ENCODE measurements at regions not wholly inside any gene's neighbourhood (a gene's known extent, or its start where the extent isn't known, plus 50 kb on each side); places are given as distances from the start of the nearest gene placed in this dataset.

DNA sequence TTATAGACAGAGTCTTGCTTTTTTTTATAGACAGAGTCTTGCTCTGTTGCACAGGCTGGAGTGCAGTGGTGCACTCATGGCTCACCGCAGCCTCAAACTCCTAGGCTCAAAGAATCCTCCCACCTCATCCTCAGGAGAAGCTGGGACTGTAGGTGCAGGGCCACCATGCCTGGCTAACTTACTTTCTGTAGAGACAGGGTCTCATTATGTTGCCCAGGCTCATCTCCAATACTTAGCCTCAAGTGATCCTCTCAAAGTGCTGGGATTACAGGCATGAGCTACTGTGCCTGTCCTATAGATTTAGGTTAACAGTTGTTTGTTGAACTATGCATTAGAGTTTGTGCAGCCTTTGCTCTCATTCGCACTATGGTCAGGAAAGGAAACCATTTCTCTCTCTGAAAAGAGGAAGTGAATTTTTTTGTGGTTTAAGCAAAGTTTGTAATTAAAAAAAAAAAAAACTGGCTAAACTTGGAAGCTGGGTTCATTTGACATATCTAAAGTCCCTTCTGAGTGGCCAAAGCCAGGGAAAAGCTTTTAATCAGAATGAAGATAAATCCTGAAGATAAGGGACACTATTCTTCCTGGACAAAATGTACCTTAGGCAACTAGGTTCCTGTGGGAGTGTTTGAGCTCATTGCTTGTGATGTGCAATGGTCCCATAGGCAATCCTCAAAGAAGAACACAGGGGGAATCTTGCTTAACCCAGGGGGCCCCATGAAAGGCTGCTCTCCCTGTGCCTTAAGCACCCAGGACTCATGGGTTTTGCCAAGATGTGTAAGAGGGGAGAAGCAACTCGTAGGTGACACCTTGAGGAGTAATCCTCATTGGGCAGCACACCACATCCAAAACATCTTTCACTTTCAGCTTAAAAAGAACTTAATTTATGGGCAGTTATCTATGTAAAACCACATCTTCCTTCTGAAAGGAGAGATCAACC is 201.7 kb downstream of the MREG start:
- 62 to 78% (median 73%) methylated on average over 3 of the region's 3 CpGs for WGBS, 3 donors
- peak in 1 of 2 donors; percentile 6 for DNase-seq
- no peaks in the 10 kb centered on the region for H3K9me3 ChIP-seq (ENCODE audit: control insufficient read depth in 2 of 2, insufficient read depth in 1 of 2, low read depth in 1 of 2, low read length in 1 of 2)
- H3K27ac ChIP-seq (ENCODE audit: low read depth in 1 of 3, low read length in 2 of 3), result no peak overlapping the region
- no peaks in the 10 kb centered on the region for H3K36me3 ChIP-seq (ENCODE audit: control insufficient read depth in 3 of 3, insufficient read depth in 2 of 3, low read depth in 1 of 3, low read length in 3 of 3)
- no peaks in the 10 kb centered on the region for H3K27me3 ChIP-seq (ENCODE audit: control insufficient read depth in 3 of 3, insufficient read depth in 3 of 3, low read length in 3 of 3)
- H3K4me1 ChIP-seq (ENCODE audit: control insufficient read depth in 3 of 3, insufficient read depth in 2 of 3, low read depth in 1 of 3, low read length in 2 of 3), result no peaks in the 10 kb centered on the region
- no peak overlapping the region for H3K4me3 ChIP-seq (ENCODE audit: low read depth in 1 of 3, low read length in 3 of 3)
- FAIRE-seq, result no peak

DNA sequence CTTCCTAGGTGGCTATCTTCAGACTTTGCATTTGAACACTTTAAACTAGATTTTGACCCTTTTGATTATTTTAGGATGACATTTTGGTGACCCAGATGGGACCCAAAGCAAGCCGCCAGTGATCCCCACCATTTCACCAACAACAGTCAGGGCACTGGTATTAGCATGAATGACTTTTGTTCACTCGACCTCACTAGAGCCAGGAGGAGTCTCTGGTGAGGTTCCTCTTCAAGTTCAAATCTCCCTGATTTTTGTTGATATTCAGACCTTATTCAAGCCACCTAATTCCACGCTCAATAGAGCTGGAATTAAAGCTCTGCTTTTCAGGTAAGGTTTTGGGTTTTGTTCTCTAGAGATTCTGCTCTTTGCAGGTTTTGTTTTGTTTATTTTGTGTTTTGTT is 202.3 kb downstream of the MREG start:
- no peak for DNase-seq
- no peak overlapping the region for H3K4me3 ChIP-seq (ENCODE audit: low read depth in 1 of 3, low read length in 3 of 3)
- WGBS, 3 donors, result 79 to 88% (median 82%) methylated on average over 3 of the region's 3 CpGs
- no peaks in the 10 kb centered on the region for H3K27me3 ChIP-seq (ENCODE audit: control insufficient read depth in 3 of 3, insufficient read depth in 3 of 3, low read length in 3 of 3)
- FAIRE-seq, result no peak
- no peaks in the 10 kb centered on the region for H3K9me3 ChIP-seq (ENCODE audit: control insufficient read depth in 2 of 2, insufficient read depth in 1 of 2, low read depth in 1 of 2, low read length in 1 of 2)
- no peaks in the 10 kb centered on the region for H3K36me3 ChIP-seq (ENCODE audit: control insufficient read depth in 3 of 3, insufficient read depth in 2 of 3, low read depth in 1 of 3, low read length in 3 of 3)
- H3K27ac ChIP-seq (ENCODE audit: low read depth in 1 of 3, low read length in 2 of 3), result no peak overlapping the region
- H3K4me1 ChIP-seq (ENCODE audit: control insufficient read depth in 3 of 3, insufficient read depth in 2 of 3, low read depth in 1 of 3, low read length in 2 of 3), result no peaks in the 10 kb centered on the region

DNA sequence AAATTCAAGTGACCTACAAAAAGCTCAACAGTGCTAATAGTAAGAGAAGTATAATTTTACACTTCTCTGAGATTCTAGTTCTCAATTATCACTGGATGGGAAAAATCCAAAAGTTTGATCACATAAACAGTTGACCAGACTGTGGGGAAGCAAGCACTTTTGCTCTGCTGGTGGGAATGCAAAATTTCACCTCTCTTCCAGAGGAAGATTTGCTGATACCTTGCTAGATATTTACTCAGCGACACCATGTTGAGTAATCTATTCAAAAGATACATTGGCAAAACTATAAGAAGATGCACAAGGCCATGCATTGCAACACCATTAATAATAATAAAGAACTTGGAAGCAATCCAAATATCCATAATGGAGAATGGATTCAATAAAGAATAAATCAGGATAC is 204.4 kb downstream of the MREG start:
- DNase-seq (no peak), FAIRE-seq (no peak)
- Histone ChIP-seq H3K27ac (ENCODE audit: low read depth in 1 of 3, low read length in 2 of 3) (no peak overlapping the region), H3K27me3 (ENCODE audit: control insufficient read depth in 3 of 3, insufficient read depth in 3 of 3, low read length in 3 of 3) (no peaks in the 10 kb centered on the region), H3K9me3 (ENCODE audit: control insufficient read depth in 2 of 2, insufficient read depth in 1 of 2, low read depth in 1 of 2, low read length in 1 of 2) (no peaks in the 10 kb centered on the region), H3K4me3 (ENCODE audit: low read depth in 1 of 3, low read length in 3 of 3) (no peak overlapping the region), H3K36me3 (ENCODE audit: control insufficient read depth in 3 of 3, insufficient read depth in 2 of 3, low read depth in 1 of 3, low read length in 3 of 3) (no peaks in the 10 kb centered on the region), H3K4me1 (ENCODE audit: control insufficient read depth in 3 of 3, insufficient read depth in 2 of 3, low read depth in 1 of 3, low read length in 2 of 3) (no peaks in the 10 kb centered on the region)
- WGBS, 3 donors, result 79 to 86% (median 83%) methylated on average over 1 of the region's 1 CpG

DNA sequence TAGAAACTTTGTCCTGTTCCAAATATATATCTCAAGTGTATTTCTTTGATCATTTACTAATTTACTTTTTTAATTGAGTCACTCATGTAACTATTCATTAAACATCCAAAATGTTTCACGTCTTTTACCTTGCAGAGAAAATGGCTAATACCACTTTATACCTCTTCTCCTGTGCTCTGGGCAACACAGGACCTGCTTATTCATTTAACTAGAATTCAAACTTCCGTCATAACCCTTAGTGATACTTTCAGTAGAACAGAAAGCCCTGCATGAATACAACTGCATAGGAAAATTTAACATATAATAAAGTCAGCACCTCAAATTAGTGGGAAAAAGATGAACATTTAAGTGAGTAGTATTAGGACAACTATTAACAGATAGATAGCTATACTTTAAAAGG is 205.2 kb downstream of the MREG start:
- 77 to 92% (median 80%) methylated on average over 2 of the region's 2 CpGs for WGBS, 3 donors

DNA sequence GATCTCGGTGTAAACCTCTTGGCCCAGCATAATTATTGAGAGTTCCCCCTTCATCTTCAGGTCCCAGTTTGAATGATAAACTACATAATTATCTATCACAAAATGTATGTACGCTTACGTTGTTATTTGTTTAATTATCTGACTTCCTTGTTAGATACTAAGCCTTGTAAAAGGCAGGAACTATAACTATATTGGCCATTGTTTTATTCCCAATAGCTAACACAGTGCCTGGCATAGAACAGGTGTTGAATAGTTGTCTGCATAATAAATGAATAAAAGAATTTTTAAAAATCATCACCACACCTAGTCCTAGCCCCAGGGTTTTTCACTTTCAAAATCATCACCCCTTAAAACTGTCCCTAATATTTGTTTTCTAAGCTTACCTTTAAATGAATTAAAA is 207.9 kb downstream of the MREG start:
- H3K4me1 ChIP-seq (ENCODE audit: control insufficient read depth in 3 of 3, insufficient read depth in 2 of 3, low read depth in 1 of 3, low read length in 2 of 3), result no peaks in the 10 kb centered on the region
- no peak overlapping the region for H3K27ac ChIP-seq (ENCODE audit: low read depth in 1 of 3, low read length in 2 of 3)
- 20 to 69% (median 39%) methylated on average over 3 of the region's 3 CpGs for WGBS, 3 donors
- no peaks in the 10 kb centered on the region for H3K9me3 ChIP-seq (ENCODE audit: control insufficient read depth in 2 of 2, insufficient read depth in 1 of 2, low read depth in 1 of 2, low read length in 1 of 2)
- DNase-seq (no peak), FAIRE-seq (no peak)
- no peaks in the 10 kb centered on the region for H3K27me3 ChIP-seq (ENCODE audit: control insufficient read depth in 3 of 3, insufficient read depth in 3 of 3, low read length in 3 of 3)
- no peaks in the 10 kb centered on the region for H3K36me3 ChIP-seq (ENCODE audit: control insufficient read depth in 3 of 3, insufficient read depth in 2 of 3, low read depth in 1 of 3, low read length in 3 of 3)
- no peak overlapping the region for H3K4me3 ChIP-seq (ENCODE audit: low read depth in 1 of 3, low read length in 3 of 3)

More for the DNA sequence above, 205.2 kb downstream of the MREG start:
- Histone ChIP-seq H3K4me1 (ENCODE audit: control insufficient read depth in 3 of 3, insufficient read depth in 2 of 3, low read depth in 1 of 3, low read length in 2 of 3) (no peaks in the 10 kb centered on the region), H3K27me3 (ENCODE audit: control insufficient read depth in 3 of 3, insufficient read depth in 3 of 3, low read length in 3 of 3) (no peaks in the 10 kb centered on the region), H3K9me3 (ENCODE audit: control insufficient read depth in 2 of 2, insufficient read depth in 1 of 2, low read depth in 1 of 2, low read length in 1 of 2) (no peaks in the 10 kb centered on the region), H3K4me3 (ENCODE audit: low read depth in 1 of 3, low read length in 3 of 3) (no peak overlapping the region), H3K36me3 (ENCODE audit: control insufficient read depth in 3 of 3, insufficient read depth in 2 of 3, low read depth in 1 of 3, low read length in 3 of 3) (no peaks in the 10 kb centered on the region), H3K27ac (ENCODE audit: low read depth in 1 of 3, low read length in 2 of 3) (no peak overlapping the region)
- DNase-seq (no peak), FAIRE-seq (no peak)

DNA sequence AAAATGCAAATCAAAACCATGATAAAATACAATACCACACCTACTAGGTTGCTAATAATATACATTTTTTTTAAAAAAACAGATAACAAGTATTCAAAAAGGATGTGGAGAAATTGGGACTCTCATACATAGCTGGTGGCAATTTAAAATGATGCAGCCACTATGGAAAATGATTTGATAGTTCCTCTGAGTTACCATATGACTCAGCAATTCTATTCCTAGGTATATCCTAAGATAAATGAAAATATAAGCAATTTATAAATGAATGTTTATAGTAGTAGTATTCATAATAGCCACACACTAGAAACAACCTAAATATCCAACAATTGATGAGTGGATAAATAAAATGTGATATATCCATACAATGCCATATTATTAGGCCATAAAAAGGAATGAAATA is 210.2 kb downstream of the MREG start:
- no peak for FAIRE-seq
- Histone ChIP-seq H3K9me3 (ENCODE audit: control insufficient read depth in 2 of 2, insufficient read depth in 1 of 2, low read depth in 1 of 2, low read length in 1 of 2) (no peaks in the 10 kb centered on the region), H3K27ac (ENCODE audit: low read depth in 1 of 3, low read length in 2 of 3) (no peak overlapping the region), H3K36me3 (ENCODE audit: control insufficient read depth in 3 of 3, insufficient read depth in 2 of 3, low read depth in 1 of 3, low read length in 3 of 3) (no peaks in the 10 kb centered on the region), H3K4me3 (ENCODE audit: low read depth in 1 of 3, low read length in 3 of 3) (no peak overlapping the region), H3K4me1 (ENCODE audit: control insufficient read depth in 3 of 3, insufficient read depth in 2 of 3, low read depth in 1 of 3, low read length in 2 of 3) (no peaks in the 10 kb centered on the region), H3K27me3 (ENCODE audit: control insufficient read depth in 3 of 3, insufficient read depth in 3 of 3, low read length in 3 of 3) (no peaks in the 10 kb centered on the region)
- no peak for DNase-seq

DNA sequence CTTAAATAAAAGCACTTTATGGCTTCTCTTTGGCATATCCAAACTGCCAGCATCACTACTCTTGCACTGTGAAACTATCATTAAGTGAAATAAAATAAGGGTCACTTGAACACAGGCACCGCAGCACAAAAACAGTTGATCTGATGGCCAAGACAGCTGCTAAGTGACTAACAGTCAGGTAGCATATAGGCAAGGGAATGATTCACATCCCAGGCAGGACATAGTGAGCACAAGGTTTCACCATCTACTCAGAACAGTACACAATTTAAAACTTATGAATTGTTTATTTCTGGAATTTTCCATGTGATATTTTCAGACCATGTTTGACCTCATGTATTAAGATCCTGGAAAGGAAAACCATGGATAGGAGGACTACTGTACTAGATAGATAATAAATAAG is 214.2 kb downstream of the MREG start:
- DNase-seq (no peak), FAIRE-seq (no peak)
- 82 to 90% (median 88%) methylated on average over 1 of the region's 1 CpG for WGBS, 3 donors

DNA sequence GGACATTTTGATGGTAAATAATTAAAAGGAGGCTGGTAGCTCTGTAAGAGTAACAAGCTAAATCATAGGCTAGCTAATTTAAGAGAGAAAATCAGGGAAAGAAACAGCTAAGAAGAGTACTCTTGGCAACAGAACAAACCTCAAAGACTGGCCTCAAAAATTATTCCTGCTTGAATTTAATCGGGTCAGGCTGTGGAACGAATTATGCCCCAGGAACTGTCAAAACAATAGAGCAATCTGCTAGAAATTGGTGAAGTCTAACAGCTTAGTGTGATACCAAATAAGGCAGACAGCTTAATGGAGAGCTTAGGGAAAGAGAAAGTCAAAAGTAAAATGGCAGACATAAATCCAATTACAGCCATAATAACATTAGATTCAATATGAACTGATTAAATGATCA is 215.7 kb downstream of the MREG start:
- WGBS, 3 donors, result 74 to 88% (median 84%) methylated on average over 2 of the region's 2 CpGs
- Histone ChIP-seq H3K27me3 (ENCODE audit: control insufficient read depth in 3 of 3, insufficient read depth in 3 of 3, low read length in 3 of 3) (no peaks in the 10 kb centered on the region), H3K9me3 (ENCODE audit: control insufficient read depth in 2 of 2, insufficient read depth in 1 of 2, low read depth in 1 of 2, low read length in 1 of 2) (no peaks in the 10 kb centered on the region), H3K36me3 (ENCODE audit: control insufficient read depth in 3 of 3, insufficient read depth in 2 of 3, low read depth in 1 of 3, low read length in 3 of 3) (no peaks in the 10 kb centered on the region), H3K4me3 (ENCODE audit: low read depth in 1 of 3, low read length in 3 of 3) (no peak overlapping the region), H3K4me1 (ENCODE audit: control insufficient read depth in 3 of 3, insufficient read depth in 2 of 3, low read depth in 1 of 3, low read length in 2 of 3) (no peaks in the 10 kb centered on the region), H3K27ac (ENCODE audit: low read depth in 1 of 3, low read length in 2 of 3) (no peak overlapping the region)
- DNase-seq (no peak), FAIRE-seq (no peak)

More for the DNA sequence above, 214.2 kb downstream of the MREG start:
- no peak overlapping the region for H3K4me3 ChIP-seq (ENCODE audit: low read depth in 1 of 3, low read length in 3 of 3)
- H3K4me1 ChIP-seq (ENCODE audit: control insufficient read depth in 3 of 3, insufficient read depth in 2 of 3, low read depth in 1 of 3, low read length in 2 of 3), result no peaks in the 10 kb centered on the region
- H3K9me3 ChIP-seq (ENCODE audit: control insufficient read depth in 2 of 2, insufficient read depth in 1 of 2, low read depth in 1 of 2, low read length in 1 of 2), result no peaks in the 10 kb centered on the region
- no peaks in the 10 kb centered on the region for H3K36me3 ChIP-seq (ENCODE audit: control insufficient read depth in 3 of 3, insufficient read depth in 2 of 3, low read depth in 1 of 3, low read length in 3 of 3)
- no peaks in the 10 kb centered on the region for H3K27me3 ChIP-seq (ENCODE audit: control insufficient read depth in 3 of 3, insufficient read depth in 3 of 3, low read length in 3 of 3)
- H3K27ac ChIP-seq (ENCODE audit: low read depth in 1 of 3, low read length in 2 of 3), result no peak overlapping the region
